GM12878 (cell line): ENCODE measurements at regions not wholly inside any gene's neighbourhood (a gene's known extent, or its start where the extent isn't known, plus 50 kb on each side); places are given as distances from the start of the nearest gene placed in this dataset.

Experiments
- BACH1 ChIP-seq: fragments of 450-650 bp; IDR thresholded peaks from 2 replicates; pipeline ENCODE4 v1.6.1; 2017; ENCODE audit warnings: mild to moderate bottlenecking, borderline replicate concordance
- CHD2 ChIP-seq: IDR thresholded peaks from 2 replicates; pipeline ENCODE4 v1.6.1; 2011; ENCODE audit warnings: low read depth, low read length, improper control_type of control experiment, borderline replicate concordance
- EZH2 ChIP-seq: IDR thresholded peaks from 2 replicates; pipeline ENCODE4 v1.6.1; 2012; ENCODE audit warnings: low read depth, mild to moderate bottlenecking, control low read depth, inconsistent platforms, low read length, borderline replicate concordance; ENCODE audit not compliant: control insufficient read depth
- HCFC1 ChIP-seq: fragments of 150-350 bp; IDR thresholded peaks from 2 replicates; pipeline ENCODE4 v1.6.1; 2014; ENCODE audit warnings: low read length
- JUND ChIP-seq: IDR thresholded peaks from 2 replicates; pipeline ENCODE4 v1.6.1; 2012; ENCODE audit warnings: low read depth, mild to moderate bottlenecking, low read length, improper control_type of control experiment, moderate library complexity
- KLF5 ChIP-seq: fragments of 450-650 bp; IDR thresholded peaks from 2 replicates; pipeline ENCODE4 v1.6.1; 2014; ENCODE audit warnings: mild to moderate bottlenecking; ENCODE audit not compliant: partially characterized antibody
- POLR2AphosphoS2 ChIP-seq: IDR thresholded peaks from 2 replicates; pipeline ENCODE4 v1.6.1; 2011; ENCODE audit warnings: low read depth, mild to moderate bottlenecking, low read length, improper control_type of control experiment, moderate library complexity
- SP1 ChIP-seq: IDR thresholded peaks from one replicate; pipeline ENCODE4 v1.6.1; 2011; ENCODE audit warnings: low read depth, low read length
- SPI1 ChIP-seq: IDR thresholded peaks from 2 replicates; pipeline ENCODE4 v1.6.1; 2011; ENCODE audit warnings: low read depth, mild to moderate bottlenecking, low read length, moderate library complexity, borderline replicate concordance; ENCODE audit not compliant: insufficient read depth
- TAF1 ChIP-seq: IDR thresholded peaks from 2 replicates; pipeline ENCODE4 v1.6.1; 2011; ENCODE audit warnings: mild to moderate bottlenecking, low read depth, low read length, borderline replicate concordance
- ZBED1 ChIP-seq: IDR thresholded peaks from 2 replicates; pipeline ENCODE4 v1.6.1; 2016; ENCODE audit warnings: borderline replicate concordance
- TF ChIP-seq, protein P1 (sequence below), 3 experiments: IDR thresholded peaks in 2 of 3; conservative IDR thresholded peaks in 1 of 3; 2 replicates each; pipeline ENCODE4 v1.5.1; 2011; ENCODE audit warnings: low read depth in 3 of 3, low read length in 3 of 3, mild to moderate bottlenecking in 3 of 3, control low read depth in 2 of 3, moderate library complexity in 2 of 3, inconsistent platforms in 1 of 3, mixed read lengths in 1 of 3; ENCODE audit not compliant: control insufficient read depth in 2 of 3, insufficient read depth in 1 of 3; ENCODE audit errors: extremely low read depth in 1 of 3
- TF ChIP-seq, protein P2 (sequence below): IDR thresholded peaks from 2 replicates; pipeline ENCODE4 v1.6.1; 2011; ENCODE audit warnings: low read depth, mild to moderate bottlenecking, low read length, moderate library complexity, borderline replicate concordance; ENCODE audit errors: extremely low read depth

DNA sequence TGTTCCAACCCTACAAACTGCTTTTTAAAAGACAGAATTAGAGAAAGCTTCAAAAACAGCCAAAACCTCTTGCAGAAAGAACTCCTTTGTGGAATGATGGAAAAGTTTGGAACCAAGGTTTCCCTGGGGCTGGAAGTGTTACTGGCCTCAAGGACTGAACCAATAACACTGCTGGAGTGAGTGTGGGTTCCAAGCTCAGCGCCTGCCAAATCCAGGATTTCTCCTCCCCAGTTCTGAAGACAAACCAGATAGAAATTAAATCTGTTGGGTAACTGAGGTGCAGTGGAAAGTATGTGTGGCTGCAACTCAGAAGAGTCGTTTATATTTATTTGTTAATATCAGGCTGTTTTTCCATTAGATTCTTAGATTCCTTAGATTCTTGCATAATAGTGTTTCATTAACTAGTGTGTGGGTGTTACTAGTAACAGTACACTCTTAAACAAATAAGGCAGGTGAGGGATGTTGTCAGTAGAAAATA, 66.5 kb upstream of the FNDC3B start:
- TF ChIP-seq, protein P1, sequence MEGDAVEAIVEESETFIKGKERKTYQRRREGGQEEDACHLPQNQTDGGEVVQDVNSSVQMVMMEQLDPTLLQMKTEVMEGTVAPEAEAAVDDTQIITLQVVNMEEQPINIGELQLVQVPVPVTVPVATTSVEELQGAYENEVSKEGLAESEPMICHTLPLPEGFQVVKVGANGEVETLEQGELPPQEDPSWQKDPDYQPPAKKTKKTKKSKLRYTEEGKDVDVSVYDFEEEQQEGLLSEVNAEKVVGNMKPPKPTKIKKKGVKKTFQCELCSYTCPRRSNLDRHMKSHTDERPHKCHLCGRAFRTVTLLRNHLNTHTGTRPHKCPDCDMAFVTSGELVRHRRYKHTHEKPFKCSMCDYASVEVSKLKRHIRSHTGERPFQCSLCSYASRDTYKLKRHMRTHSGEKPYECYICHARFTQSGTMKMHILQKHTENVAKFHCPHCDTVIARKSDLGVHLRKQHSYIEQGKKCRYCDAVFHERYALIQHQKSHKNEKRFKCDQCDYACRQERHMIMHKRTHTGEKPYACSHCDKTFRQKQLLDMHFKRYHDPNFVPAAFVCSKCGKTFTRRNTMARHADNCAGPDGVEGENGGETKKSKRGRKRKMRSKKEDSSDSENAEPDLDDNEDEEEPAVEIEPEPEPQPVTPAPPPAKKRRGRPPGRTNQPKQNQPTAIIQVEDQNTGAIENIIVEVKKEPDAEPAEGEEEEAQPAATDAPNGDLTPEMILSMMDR (IDR thresholded peaks at IDR 0.05 in 2 of 3, conservative IDR thresholded peaks at IDR 0.05 in 1 of 3; ENCODE audit: control insufficient read depth in 2 of 3, extremely low read depth in 1 of 3, insufficient read depth in 1 of 3, low read depth in 3 of 3, low read length in 3 of 3) = no peak
- TF ChIP-seq JUND (no peak), BACH1 (no peak), ZBED1 (no peak), EZH2 (no peak), CHD2 (no peak), SP1 (no peak), TAF1 (no peak), POLR2AphosphoS2 (no peak), HCFC1 (no peak), KLF5 (no peak), SPI1 (no peak)
- TF ChIP-seq, protein P2, sequence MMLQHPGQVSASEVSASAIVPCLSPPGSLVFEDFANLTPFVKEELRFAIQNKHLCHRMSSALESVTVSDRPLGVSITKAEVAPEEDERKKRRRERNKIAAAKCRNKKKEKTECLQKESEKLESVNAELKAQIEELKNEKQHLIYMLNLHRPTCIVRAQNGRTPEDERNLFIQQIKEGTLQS = no peak
